MG63 (cell line): ENCODE measurements at regions not wholly inside any gene's neighbourhood (a gene's known extent, or its start where the extent isn't known, plus 50 kb on each side); places are given as distances from the start of the nearest gene placed in this dataset.

ENCODE experiments used
- DNase-seq: peaks from one replicate; pipeline ENCODE4 v3.0.0-alpha.2; 2020
- H3K27me3 ChIP-seq: fragments of 250-450 bp; sonication (Bioruptor Pico); 2 replicates; pipeline ENCODE4 v1.5.1; 2020; ENCODE audit warnings: mild to moderate bottlenecking, moderate library complexity
- H3K36me3 ChIP-seq: fragments of 250-450 bp; sonication (Bioruptor Pico); 2 replicates; pipeline ENCODE4 v1.5.1; 2020; ENCODE audit warnings: mild to moderate bottlenecking, moderate library complexity
- H3K4me3 ChIP-seq: fragments of 250-450 bp; sonication (Bioruptor Pico); 2 replicates; pipeline ENCODE4 v1.5.1; 2020; ENCODE audit warnings: mild to moderate bottlenecking, moderate library complexity
- H3K9me3 ChIP-seq: fragments of 250-450 bp; sonication (Bioruptor Pico); 2 replicates; pipeline ENCODE4 v1.5.1; 2020; ENCODE audit warnings: mild to moderate bottlenecking, moderate library complexity

DNA sequence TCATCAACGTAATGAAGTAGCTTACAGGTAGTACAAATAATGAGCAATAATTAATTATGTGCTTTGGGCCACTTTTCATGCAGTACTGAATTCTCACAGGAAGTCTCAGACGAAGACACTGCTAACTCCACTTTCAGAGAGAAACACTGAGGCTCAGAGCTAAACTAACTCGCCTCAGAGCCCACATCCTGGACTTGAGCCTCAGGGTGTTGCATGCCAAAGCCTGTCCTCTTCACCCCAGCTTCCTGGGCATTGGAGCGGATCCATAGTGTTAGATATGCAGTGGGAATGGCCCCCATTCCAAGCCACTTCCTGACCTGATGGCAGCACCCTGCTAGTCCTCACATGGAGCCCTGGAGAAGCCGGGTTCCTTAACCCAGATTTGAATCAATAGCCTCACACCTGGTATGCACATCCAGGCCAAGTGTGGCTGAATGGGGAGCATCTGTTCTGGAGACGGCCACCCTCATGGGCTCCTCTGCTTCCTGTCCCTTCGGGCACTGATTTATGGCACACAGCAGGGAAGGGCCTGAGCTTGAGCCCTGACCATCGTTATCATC is 265.1 kb upstream of the ZNF32 start:
- Histone ChIP-seq H3K36me3 (no peaks in the 10 kb centered on the region), H3K27me3 (no peaks in the 10 kb centered on the region), H3K9me3 (no peaks in the 10 kb centered on the region; the same call in 1 of the 2 replicates), H3K4me3 (no peak overlapping the region)
- DNase-seq: no peak

DNA sequence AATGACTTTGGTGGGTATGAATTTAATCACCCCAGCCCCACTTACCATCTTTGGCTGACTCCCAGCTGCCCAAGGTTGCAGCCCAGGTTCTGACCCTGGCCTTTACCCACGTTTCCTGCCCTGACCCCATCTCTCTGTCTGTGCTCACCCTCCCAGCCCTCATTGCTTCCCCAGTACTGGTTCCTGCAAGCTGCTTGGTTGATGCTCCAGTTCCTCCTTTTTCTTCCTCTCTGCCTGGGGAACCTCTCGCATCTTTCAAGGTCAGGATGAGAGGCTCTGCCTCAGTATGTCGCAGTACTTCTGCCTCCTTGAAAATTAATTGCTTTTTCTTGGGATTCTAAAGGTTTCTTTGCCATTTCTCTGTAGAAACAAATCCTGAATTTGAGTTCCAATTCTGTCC is 263.8 kb upstream of the ZNF32 start:
- no peaks in the 10 kb centered on the region for H3K27me3 ChIP-seq
- no peaks in the 10 kb centered on the region for H3K36me3 ChIP-seq
- DNase-seq: no peak
- no peak overlapping the region for H3K4me3 ChIP-seq
- no peaks in the 10 kb centered on the region; the same call in 1 of the 2 replicates for H3K9me3 ChIP-seq

DNA sequence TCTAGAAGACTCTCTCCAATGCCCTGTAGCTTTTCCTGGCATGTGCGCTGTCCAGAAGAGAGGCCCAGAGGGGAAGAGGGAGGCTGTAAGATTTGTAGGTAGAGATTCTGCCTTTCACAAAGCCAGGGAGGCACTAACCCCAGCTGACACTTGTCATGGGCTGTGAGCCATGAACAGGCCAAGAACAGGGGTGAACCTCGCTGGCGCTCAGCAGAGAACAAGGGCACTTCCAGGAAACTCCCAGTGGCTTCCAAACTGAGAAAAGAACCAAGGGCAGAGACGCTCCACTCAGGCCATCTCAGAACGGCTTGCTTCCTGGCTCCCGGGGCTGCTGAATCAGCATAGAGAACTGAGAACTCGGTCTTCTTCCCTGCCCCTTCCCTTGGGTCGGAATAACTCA is 257.8 kb upstream of the ZNF32 start:
- H3K4me3 ChIP-seq: no peak overlapping the region
- no peak for DNase-seq
- no peaks in the 10 kb centered on the region for H3K27me3 ChIP-seq
- no peaks in the 10 kb centered on the region for H3K9me3 ChIP-seq
- H3K36me3 ChIP-seq: no peaks in the 10 kb centered on the region

DNA sequence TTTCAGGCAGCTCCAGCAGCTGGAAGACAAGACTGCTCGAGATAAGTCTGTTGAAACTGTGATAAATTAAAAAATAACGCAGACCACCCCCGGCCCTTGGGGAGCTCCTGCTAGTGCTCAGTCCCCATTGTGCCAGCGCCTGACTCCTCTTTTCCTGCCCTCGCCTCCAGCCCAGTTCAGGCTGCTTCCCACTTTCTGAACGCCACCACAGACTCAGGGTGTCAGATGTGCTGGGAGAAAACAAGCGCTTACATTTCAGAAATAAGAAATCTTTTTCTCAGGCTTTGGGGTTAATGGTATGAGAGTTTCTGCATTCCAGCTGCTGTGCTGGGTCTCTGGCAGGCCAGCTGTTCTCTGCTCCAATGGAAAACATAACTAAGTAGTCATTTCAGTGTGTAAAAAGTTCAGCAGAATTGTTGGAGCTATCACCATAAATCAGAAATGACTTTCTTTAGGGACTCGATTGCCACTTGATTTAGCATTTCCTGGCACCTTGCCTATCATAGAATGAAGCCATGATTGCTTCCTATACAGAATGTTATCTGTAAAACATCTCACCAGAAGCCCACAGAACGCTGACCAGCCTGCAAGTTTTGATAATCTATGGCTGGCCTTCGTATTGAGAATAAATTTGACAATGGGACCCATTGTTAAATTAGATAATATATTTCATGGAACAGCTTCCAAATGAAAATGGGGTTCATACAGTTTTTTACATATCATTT is 257.0 kb upstream of the ZNF32 start:
- Histone ChIP-seq H3K36me3 (no peaks in the 10 kb centered on the region), H3K27me3 (no peaks in the 10 kb centered on the region), H3K4me3 (no peak overlapping the region), H3K9me3 (no peaks in the 10 kb centered on the region)
- no peak for DNase-seq

DNA sequence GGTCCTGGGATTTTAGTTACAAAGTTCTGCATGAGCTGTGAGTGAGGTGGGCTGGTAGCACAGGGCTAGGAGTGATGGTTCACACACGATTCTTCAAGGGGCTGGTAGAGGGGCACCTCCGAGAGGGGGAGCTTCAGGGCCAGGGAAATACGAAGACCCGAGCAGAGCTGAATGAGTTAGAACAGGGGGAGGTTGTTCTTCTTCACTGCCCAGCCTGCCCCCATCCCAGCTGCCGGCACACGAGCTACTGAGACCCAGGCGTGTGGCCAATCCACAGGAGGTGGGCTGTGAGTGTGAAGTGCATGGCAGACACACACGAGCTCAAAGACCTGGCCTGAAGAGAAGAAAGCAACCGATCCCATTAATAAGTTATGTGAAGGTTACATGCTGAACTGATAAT is 256.2 kb upstream of the ZNF32 start:
- Histone ChIP-seq H3K9me3 (no peaks in the 10 kb centered on the region), H3K36me3 (no peaks in the 10 kb centered on the region), H3K27me3 (no peaks in the 10 kb centered on the region), H3K4me3 (no peak overlapping the region)
- DNase-seq: no peak

DNA sequence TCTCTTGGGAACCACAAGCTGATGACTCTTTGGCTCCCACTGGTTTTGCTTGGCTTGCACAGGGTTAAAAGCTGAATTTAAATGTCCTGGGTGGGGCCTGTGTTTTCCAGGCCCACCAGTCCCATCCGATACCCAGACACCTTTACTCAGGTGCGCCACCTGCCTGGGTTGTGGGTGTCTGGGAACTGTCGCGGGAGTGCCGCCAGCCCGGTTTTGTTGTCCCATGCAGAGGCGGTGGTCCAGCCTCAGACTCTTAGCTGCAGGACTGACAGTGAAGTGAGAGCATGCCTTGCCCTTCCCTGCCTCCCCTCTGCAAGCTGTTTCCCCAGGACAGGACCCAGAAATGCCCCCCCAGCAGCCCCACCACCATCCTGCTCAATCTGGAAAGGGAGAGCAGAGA is 255.6 kb upstream of the ZNF32 start:
- Histone ChIP-seq H3K36me3 (no peaks in the 10 kb centered on the region), H3K4me3 (no peak overlapping the region), H3K27me3 (no peaks in the 10 kb centered on the region), H3K9me3 (no peaks in the 10 kb centered on the region)
- no peak for DNase-seq

DNA sequence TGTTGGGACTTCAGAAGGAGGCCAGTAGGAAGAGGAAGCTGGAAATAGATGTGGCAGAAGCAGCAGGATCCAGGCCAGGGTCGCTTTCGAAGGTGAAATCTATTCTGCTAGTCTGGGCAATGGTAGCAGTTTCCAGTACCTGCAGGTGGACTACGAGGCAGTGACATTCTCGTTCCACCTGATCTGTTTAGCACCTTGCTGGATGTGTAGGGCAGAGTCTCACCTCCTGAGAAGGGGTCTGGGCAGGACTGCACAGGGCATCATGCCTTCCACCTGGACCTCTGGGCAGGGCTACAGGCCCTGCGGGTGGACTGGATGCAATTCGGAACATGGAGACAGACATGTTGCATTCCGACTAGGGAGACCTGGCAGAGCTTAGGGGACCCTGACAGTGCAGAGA is 254.8 kb upstream of the ZNF32 start:
- H3K4me3 ChIP-seq: no peak overlapping the region
- no peaks in the 10 kb centered on the region for H3K27me3 ChIP-seq
- H3K36me3 ChIP-seq: no peaks in the 10 kb centered on the region
- no peak for DNase-seq
- no peaks in the 10 kb centered on the region for H3K9me3 ChIP-seq

DNA sequence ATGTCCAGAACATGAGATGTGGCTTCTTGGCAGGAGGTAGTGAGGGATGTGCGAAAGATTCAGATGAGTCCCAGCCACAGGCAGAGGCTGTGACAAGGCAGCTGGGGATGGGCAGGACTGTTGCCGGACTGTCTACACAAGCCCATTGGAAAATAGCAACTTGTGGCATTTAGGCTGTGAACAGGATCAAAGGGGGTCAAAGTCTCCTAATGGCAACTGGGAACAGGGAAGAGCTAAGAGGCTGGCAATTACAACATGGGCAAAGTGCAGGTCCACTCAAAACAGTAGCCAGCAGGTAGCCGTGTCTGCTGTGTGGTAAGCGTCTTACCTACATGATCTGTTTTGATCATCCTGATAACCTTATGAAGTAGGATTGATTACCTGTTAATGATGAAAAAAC is 254.2 kb upstream of the ZNF32 start:
- H3K9me3 ChIP-seq: no peaks in the 10 kb centered on the region
- no peaks in the 10 kb centered on the region for H3K36me3 ChIP-seq
- H3K27me3 ChIP-seq: no peaks in the 10 kb centered on the region
- DNase-seq: no peak
- no peak overlapping the region for H3K4me3 ChIP-seq

DNA sequence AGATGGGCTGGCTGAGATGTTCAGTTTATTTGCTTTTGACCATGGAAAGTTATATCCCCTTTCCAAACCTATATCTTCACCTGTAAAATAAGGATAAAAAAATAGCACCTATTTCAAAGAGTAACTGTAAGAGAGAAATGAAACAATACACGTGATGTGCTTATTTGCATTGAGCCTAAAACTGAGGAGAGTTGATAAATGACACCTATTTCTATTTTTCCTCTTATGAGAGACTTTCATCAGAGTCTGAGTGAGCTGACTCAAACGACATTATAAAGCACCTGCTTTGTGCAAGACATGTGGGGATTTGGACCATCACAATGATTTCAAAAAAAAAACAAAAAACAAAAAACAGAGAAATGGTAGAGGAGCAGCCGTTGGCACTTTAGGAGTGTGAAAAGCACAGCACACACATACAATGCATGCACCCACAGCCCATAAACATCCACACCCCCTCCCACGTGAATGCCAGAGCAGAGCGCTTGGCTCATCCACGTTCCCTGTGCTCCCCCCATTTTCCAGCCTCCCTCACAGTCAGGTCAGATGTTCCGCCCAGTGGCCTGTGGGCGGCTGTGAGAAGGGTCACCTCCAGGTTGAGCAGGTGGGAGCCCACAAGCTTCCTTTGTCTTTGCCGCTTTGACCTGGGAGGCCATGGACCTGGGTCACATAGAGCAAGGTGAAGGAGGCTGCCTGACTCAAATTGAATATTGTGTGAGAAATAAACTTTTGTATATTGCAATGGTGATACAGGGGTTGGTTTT is 253.2 kb upstream of the ZNF32 start:
- no peaks in the 10 kb centered on the region for H3K9me3 ChIP-seq
- H3K4me3 ChIP-seq: no peak overlapping the region
- no peaks in the 10 kb centered on the region for H3K27me3 ChIP-seq
- H3K36me3 ChIP-seq: no peaks in the 10 kb centered on the region
- no peak for DNase-seq

DNA sequence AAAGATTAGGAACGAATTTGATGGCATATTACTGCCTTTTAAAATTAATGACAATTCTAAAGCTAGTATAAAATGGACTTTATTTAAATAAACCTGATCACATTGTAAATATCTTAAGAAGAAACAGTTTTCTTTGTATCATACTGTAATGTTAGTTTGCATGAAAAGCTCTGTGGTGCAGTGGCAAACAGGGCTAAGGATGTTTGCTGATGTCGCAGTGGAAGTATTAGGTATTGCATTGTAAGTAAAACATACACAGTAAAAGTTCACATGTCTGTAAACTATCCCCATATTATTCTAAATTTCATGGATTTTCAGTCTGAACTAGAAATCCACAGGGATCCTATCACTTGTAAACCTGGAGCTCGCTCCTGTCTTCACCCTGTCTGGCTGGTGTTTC is 252.6 kb upstream of the ZNF32 start:
- no peaks in the 10 kb centered on the region for H3K27me3 ChIP-seq
- no peaks in the 10 kb centered on the region for H3K36me3 ChIP-seq
- H3K9me3 ChIP-seq: no peaks in the 10 kb centered on the region
- H3K4me3 ChIP-seq: no peak overlapping the region
- DNase-seq: no peak

DNA sequence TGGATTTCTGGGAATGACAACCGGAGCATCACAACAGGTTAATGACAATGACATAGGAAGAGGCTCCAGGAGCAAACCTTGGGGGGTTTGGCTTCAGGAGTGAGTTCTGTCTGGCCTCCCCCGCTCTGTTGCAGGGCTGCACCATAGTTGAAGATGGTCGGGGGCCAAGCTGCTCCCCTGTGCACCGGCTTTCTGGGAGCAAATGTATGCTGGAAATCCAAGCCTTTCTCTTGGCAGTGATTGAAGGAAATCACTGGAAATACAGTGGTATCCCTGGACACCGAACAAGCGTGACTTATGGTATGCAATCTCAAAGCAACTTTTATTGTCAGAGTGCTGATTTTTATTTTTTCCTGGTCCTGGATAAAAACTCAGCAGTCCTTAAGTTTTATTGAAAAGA is 251.9 kb upstream of the ZNF32 start:
- H3K4me3 ChIP-seq: no peak overlapping the region
- no peaks in the 10 kb centered on the region for H3K36me3 ChIP-seq
- no peaks in the 10 kb centered on the region for H3K9me3 ChIP-seq
- no peaks in the 10 kb centered on the region for H3K27me3 ChIP-seq
- no peak for DNase-seq

DNA sequence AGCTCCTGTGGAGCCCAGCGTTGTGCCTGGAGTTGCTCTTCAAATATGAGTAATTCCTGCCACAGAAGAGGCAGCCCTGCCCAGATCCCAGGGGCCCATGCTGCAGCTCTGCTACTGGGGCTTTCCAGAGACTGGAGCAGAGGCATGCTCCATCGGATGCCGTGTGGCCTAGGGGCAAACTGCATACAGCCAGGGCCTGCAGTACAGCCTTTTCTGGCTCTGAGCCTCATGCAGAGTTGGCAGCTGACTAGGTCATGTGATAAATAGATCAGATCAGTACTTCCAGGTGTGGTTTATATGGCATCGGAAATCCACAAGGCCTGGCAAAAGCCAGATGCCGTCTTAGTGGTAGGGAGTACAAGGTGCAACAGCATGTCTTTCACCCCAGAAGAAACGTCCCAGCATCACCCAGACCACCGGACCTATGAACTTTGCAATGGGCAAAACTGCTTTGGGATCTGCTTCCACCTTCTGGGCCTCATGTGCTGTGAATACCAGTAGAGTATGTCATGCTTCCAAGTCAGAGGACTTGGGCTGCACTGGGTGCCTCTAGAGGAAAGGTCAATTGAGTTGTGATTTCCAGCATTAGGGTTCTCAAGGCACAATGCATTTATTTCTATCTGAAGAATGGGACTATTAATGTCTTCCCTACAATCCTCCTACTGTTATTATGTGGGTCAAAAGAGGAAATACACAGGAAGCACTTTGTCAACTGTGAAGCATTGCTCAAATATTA is 250.7 kb upstream of the ZNF32 start:
- Histone ChIP-seq H3K9me3 (no peaks in the 10 kb centered on the region), H3K36me3 (no peaks in the 10 kb centered on the region)
- no peak for DNase-seq

DNA sequence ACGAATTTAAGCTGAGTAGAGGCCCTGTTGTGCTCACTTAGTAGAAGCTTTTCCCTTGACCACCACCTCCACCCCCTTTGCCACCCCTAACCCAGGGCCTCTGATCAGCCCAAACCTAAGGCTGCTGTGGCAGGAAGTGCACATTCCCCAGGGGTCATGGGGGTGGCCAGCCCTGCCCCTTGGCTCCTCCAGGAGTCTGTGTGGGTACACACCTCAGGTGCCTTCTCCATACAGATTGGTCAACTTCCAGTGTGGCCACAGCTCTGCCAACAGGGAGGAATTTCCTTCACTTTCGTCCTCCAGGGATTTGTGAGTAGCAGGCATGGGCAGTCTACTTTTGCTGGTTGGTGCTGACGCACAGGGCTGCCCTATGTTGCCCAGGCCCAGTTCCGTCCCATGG is 249.9 kb upstream of the ZNF32 start:
- DNase-seq: no peak
- H3K4me3 ChIP-seq: no peak overlapping the region
- H3K9me3 ChIP-seq: no peaks in the 10 kb centered on the region
- no peaks in the 10 kb centered on the region for H3K27me3 ChIP-seq
- H3K36me3 ChIP-seq: no peaks in the 10 kb centered on the region

More for the DNA sequence above, 250.7 kb upstream of the ZNF32 start:
- Histone ChIP-seq H3K4me3 (no peak overlapping the region), H3K27me3 (no peaks in the 10 kb centered on the region)

DNA sequence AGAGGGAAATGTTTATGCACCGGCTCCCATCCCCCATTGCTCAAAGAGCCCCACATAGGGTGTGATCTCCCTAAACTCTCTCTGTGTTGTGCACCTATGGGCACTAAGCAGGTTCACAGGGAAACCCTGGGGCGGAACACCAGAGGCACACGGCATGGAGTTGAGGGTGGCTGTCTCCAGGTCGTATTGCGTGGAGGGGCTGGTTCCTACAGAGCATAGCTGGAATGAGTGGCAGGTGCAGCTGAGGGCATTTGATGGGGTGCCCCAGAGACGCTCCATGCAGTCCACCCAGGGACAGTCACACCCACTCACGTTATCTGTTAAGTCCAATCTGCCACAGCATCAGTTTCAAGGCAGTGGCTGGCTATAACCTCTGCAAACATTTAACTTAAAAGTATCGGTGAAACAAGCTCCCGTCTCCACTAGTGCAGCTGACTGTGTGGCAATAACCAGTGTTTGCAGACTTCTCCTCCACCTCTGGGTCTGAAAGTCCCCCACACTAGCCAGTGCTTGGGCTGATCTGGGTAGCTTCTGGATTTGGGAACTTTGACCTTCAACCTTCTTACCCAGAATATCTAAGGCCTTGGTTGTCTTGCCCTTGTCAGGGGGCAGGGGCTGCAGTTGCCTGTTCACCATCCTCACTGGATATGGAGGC is 249.2 kb upstream of the ZNF32 start:
- DNase-seq: no peak
- no peak overlapping the region for H3K4me3 ChIP-seq
- H3K36me3 ChIP-seq: no peaks in the 10 kb centered on the region
- H3K9me3 ChIP-seq: no peaks in the 10 kb centered on the region
- H3K27me3 ChIP-seq: no peaks in the 10 kb centered on the region

DNA sequence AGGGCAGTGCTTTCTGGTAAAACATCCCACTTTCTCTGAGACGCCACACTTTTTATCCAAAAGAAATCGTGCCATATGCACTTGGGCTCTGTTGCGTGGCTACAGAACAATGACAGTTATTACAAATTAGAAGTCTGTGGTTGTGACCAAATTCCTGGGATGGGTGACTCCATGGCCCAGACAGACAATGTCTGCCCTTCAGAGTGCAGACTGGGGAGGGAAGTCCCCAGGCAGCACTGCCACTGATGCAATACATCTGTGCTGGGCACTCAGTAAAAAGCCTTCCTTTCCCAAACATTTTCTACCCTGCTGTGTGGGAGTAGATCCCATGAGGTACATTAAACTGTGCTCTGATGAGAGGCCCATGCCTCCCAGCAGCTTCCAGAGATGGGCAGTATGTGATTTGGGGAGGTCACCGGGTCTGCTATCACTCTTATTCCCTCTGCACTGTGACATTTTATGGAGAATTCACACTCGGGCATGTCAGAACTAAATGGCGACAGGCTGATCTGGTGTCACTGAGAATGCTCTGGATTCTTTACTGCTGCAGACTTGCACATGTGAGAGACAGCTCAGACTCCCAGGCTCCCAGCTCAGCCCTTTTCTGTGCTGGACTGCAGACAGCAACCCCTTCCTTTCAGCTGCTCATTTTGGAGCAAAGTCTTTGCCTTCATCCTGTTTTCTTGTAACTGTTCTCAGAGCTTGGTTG is 243.5 kb upstream of the ZNF32 start:
- DNase-seq: no peak
- no peaks in the 10 kb centered on the region for H3K36me3 ChIP-seq

DNA sequence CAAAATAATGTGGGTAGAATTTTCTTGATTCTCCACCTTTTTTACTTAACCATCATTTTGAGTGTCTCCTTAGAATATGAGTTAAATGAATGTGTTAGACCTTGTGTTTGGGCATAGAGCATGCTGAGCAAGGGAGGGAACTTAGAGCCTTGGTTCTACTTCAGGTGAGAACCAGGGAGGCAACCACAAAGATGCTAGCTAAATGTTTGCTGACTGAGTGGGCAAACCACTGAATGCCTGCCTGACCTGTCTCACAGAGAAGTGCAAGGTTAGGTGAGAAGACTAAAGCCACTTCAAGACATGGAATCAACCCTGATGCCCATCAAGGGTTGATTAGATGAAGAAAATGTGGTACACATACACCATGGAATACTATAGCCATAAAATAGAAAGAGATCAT is 242.6 kb upstream of the ZNF32 start:
- H3K9me3 ChIP-seq: peaks cover 5% of the 10 kb centered on the region; the same call in 1 of the 2 replicates
- DNase-seq: no peak
- H3K36me3 ChIP-seq: peaks cover 3% of the 10 kb centered on the region; the same call in 1 of the 2 replicates
- H3K4me3 ChIP-seq: no peak overlapping the region
- H3K27me3 ChIP-seq: no peaks in the 10 kb centered on the region

More for the DNA sequence above, 243.5 kb upstream of the ZNF32 start:
- no peak overlapping the region for H3K4me3 ChIP-seq
- H3K9me3 ChIP-seq: no peaks in the 10 kb centered on the region; the same call in 1 of the 2 replicates
- H3K27me3 ChIP-seq: no peaks in the 10 kb centered on the region
